Neural cell (in vitro differentiated cells): ENCODE measurements at regions not wholly inside any gene's neighbourhood (a gene's known extent, or its start where the extent isn't known, plus 50 kb on each side); places are given as distances from the start of the nearest gene placed in this dataset.
"Not testable (repeated sequence)": the region's sequence is repeated elsewhere in the genome, so short reads cannot be mapped to it uniquely, and the experiment has no call there.

ENCODE experiments used
- CTCF ChIP-seq: fragments of 450-650 bp; IDR thresholded peaks from 2 replicates; pipeline ENCODE4 v1.5.1; 2014; ENCODE audit warnings: antibody characterized with exemption, mild to moderate bottlenecking, moderate library complexity; ENCODE audit not compliant: poor library complexity, severe bottlenecking
- EP300 ChIP-seq: fragments of 450-650 bp; conservative IDR thresholded peaks from 2 replicates; pipeline ENCODE4 v1.6.1; 2014; ENCODE audit warnings: antibody characterized with exemption, mild to moderate bottlenecking, moderate library complexity; ENCODE audit not compliant: poor library complexity, severe bottlenecking
- EZH2 ChIP-seq: fragments of 200-600, 300-800 bp; shearing (Covaris generic), sonication (generic); IDR thresholded peaks from 2 replicates; pipeline ENCODE4 v1.6.1; 2014; ENCODE audit warnings: antibody characterized with exemption, low read length, borderline replicate concordance, mild to moderate bottlenecking; ENCODE audit not compliant: insufficient read depth, poor library complexity, severe bottlenecking
- MXI1 ChIP-seq: fragments of 450-650 bp; conservative IDR thresholded peaks from 2 replicates; pipeline ENCODE4 v1.6.1; 2014; ENCODE audit warnings: antibody characterized with exemption, mild to moderate bottlenecking; ENCODE audit not compliant: poor library complexity, severe bottlenecking
- POLR2AphosphoS5 ChIP-seq: IDR thresholded peaks from 2 replicates; pipeline ENCODE4 v1.6.1; 2012
- RAD21 ChIP-seq: fragments of 450-650 bp; conservative IDR thresholded peaks from 2 replicates; pipeline ENCODE4 v1.6.1; 2014; ENCODE audit warnings: antibody characterized with exemption, mild to moderate bottlenecking, moderate library complexity
- TAF1 ChIP-seq: IDR thresholded peaks from 2 replicates; pipeline ENCODE4 v1.6.1; 2012; ENCODE audit warnings: low read depth
- TF ChIP-seq, protein P1 (sequence below): IDR thresholded peaks from 2 replicates; pipeline ENCODE4 v1.6.1; 2012; ENCODE audit warnings: borderline replicate concordance

DNA sequence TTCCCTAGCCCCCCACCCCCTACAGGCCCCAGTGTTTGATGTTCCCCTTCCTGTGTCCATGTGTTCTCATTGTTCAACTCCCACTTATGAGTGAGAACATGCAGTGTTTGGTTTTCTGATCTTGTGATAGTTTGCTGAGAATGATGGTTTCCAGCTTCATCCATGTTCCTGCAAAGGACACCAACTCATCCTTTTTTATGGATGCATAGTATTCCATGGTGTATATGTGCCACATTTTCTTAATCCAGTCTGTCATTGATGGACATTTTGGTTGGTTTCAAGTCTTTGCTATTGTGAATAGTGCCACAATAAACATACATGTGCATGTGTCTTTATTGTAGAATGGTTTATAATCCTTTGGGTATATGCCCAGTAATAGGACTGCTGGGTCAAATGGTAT is 171.7 kb upstream of the TAB2 start:
- TF ChIP-seq MXI1, CTCF, EP300, TAF1, EZH2, POLR2AphosphoS5, RAD21: not testable (repeated sequence)
- TF ChIP-seq, protein P1, sequence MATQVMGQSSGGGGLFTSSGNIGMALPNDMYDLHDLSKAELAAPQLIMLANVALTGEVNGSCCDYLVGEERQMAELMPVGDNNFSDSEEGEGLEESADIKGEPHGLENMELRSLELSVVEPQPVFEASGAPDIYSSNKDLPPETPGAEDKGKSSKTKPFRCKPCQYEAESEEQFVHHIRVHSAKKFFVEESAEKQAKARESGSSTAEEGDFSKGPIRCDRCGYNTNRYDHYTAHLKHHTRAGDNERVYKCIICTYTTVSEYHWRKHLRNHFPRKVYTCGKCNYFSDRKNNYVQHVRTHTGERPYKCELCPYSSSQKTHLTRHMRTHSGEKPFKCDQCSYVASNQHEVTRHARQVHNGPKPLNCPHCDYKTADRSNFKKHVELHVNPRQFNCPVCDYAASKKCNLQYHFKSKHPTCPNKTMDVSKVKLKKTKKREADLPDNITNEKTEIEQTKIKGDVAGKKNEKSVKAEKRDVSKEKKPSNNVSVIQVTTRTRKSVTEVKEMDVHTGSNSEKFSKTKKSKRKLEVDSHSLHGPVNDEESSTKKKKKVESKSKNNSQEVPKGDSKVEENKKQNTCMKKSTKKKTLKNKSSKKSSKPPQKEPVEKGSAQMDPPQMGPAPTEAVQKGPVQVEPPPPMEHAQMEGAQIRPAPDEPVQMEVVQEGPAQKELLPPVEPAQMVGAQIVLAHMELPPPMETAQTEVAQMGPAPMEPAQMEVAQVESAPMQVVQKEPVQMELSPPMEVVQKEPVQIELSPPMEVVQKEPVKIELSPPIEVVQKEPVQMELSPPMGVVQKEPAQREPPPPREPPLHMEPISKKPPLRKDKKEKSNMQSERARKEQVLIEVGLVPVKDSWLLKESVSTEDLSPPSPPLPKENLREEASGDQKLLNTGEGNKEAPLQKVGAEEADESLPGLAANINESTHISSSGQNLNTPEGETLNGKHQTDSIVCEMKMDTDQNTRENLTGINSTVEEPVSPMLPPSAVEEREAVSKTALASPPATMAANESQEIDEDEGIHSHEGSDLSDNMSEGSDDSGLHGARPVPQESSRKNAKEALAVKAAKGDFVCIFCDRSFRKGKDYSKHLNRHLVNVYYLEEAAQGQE: not testable (repeated sequence)
